AG04449 (cell line): ENCODE measurements at regions not wholly inside any gene's neighbourhood (a gene's known extent, or its start where the extent isn't known, plus 50 kb on each side); places are given as distances from the start of the nearest gene placed in this dataset.
"Not testable (repeated sequence)": the region's sequence is repeated elsewhere in the genome, so short reads cannot be mapped to it uniquely, and the experiment has no call there.

Experiments used
- CTCF ChIA-PET: fragments of 350-600 bp; formaldehyde crosslinking; extraction: SDS; loops from one replicate; lab custom pipeline; 2021; ENCODE audit warnings: antibody characterized with exemption; lab: Yijun Ruan, JAX
- POLR2A ChIA-PET: fragments of 400-600, 350-600 bp; formaldehyde crosslinking; extraction: SDS; loops from one replicate; lab custom pipeline; 2020; ENCODE audit warnings: antibody characterized with exemption, inconsistent platforms; lab: Yijun Ruan, JAX
- DNase-seq: peaks from one replicate; pipeline ENCODE4 v3.0.0-alpha.2; 2010; ENCODE audit warnings: low read depth, low spot score
- H3K4me3 ChIP-seq: 2 replicates; pipeline ENCODE4 v1.5.1; 2011; ENCODE audit warnings: low read depth, mild to moderate bottlenecking, control low read depth, low read length
- CTCF ChIP-seq: IDR thresholded peaks from one replicate; pipeline ENCODE4 v1.5.1; 2011; ENCODE audit warnings: mild to moderate bottlenecking, moderate library complexity, low read length, control low read depth, inconsistent platforms; ENCODE audit not compliant: insufficient read depth; ENCODE audit errors: missing control alignments

- no peak overlapping the region for H3K4me3 ChIP-seq
- no peak for TF ChIP-seq CTCF
- ChIA-PET POLR2A (no interaction called here), CTCF (no interaction called here)
- no peak for DNase-seq
Observed at GRCh38 chr1:5129746-5130355, 475.4 kb downstream of the AJAP1 start.

GRCh38 chr1:5125208-5125607, 470.8 kb downstream of the AJAP1 start:
- H3K4me3 ChIP-seq: no peak overlapping the region
- no peak for DNase-seq
- ChIA-PET POLR2A (no interaction called here), CTCF (no interaction called here)
- no peak for TF ChIP-seq CTCF

- ChIA-PET POLR2A (no interaction called here), CTCF (no interaction called here)
- TF ChIP-seq CTCF: no peak
- DNase-seq: no peak
- H3K4me3 ChIP-seq: no peak overlapping the region
Observed at GRCh38 chr1:5120559-5120958, 466.1 kb downstream of the AJAP1 start.

- ChIA-PET POLR2A (no interaction called here), CTCF (no interaction called here)
- DNase-seq: no peak
- H3K4me3 ChIP-seq: no peak overlapping the region
- TF ChIP-seq CTCF: no peak
Observed at GRCh38 chr1:5119366-5120234, 465.2 kb downstream of the AJAP1 start.

- H3K4me3 ChIP-seq, POLR2A ChIA-PET, DNase-seq, CTCF ChIA-PET: not testable (repeated sequence)
Observed at GRCh38 chr1:5118771-5119170, 464.4 kb downstream of the AJAP1 start.

GRCh38 chr1:5118292-5118691, 463.9 kb downstream of the AJAP1 start:
- DNase-seq, CTCF ChIA-PET: not testable (repeated sequence)

GRCh38 chr1:5111581-5111980, 457.2 kb downstream of the AJAP1 start:
- POLR2A ChIA-PET: no interaction called here
- DNase-seq: no peak
- CTCF ChIA-PET: no interaction called here
- no peak overlapping the region for H3K4me3 ChIP-seq
- no peak for TF ChIP-seq CTCF

More at GRCh38 chr1:5118292-5118691, 463.9 kb downstream of the AJAP1 start:
- H3K4me3 ChIP-seq, POLR2A ChIA-PET: not testable (repeated sequence)
